ENCODE measurements at regions not wholly inside any gene's neighbourhood (a gene's known extent, or its start where the extent isn't known, plus 50 kb on each side); places are given as distances from the start of the nearest gene placed in this dataset.

- TF ChIP-seq SP1 (IDR thresholded peaks at IDR 0.05), result no peak
- no peak for TF ChIP-seq BHLHE40 (IDR thresholded peaks at IDR 0.05; ENCODE audit: borderline replicate concordance)
- no peak for TF ChIP-seq FOXK2 (IDR thresholded peaks at IDR 0.05)
- TF ChIP-seq SUZ12 (IDR thresholded peaks at IDR 0.05), result no peak
- no peak for TF ChIP-seq FOXM1 (IDR thresholded peaks at IDR 0.05; ENCODE audit: borderline replicate concordance)
- TF ChIP-seq L3MBTL2 (conservative IDR thresholded peaks at IDR 0.05), result no peak
- TF ChIP-seq ZNF384 (IDR thresholded peaks at IDR 0.05), result no peak
- TF ChIP-seq ELF4 (IDR thresholded peaks at IDR 0.05), result no peak
- no peak for TF ChIP-seq FOXA1 (IDR thresholded peaks at IDR 0.05)
- no peak for TF ChIP-seq TARDBP (IDR thresholded peaks at IDR 0.05)
- TF ChIP-seq PKNOX1 (IDR thresholded peaks at IDR 0.05), result no peak
- TF ChIP-seq NFRKB (IDR thresholded peaks at IDR 0.05), result no peak
These were observed 123.6 kb upstream of the TENM4 start for GRCh38 chr11:79564288-79564925.
